Esophagus squamous epithelium (tissue), 5 donors: ENCODE measurements at regions not wholly inside any gene's neighbourhood (a gene's known extent, or its start where the extent isn't known, plus 50 kb on each side); places are given as distances from the start of the nearest gene placed in this dataset.

Source experiments
- DNase-seq: peaks from one replicate; lab custom pipeline; 2025; lab: John Stamatoyannopoulos, UW
- H3K27ac ChIP-seq, 4 donors: fragments of 200-600 bp; sonication (generic); one replicate each; pipeline ENCODE4 v1.5.1; 2016 to 2019; ENCODE audit warnings: mild to moderate bottlenecking in 1 of 4
- H3K27me3 ChIP-seq, 4 donors: fragments of 200-600 bp; sonication (generic); 1 replicate in 3 of 4; 2 replicates in 1 of 4; pipeline versions ENCODE4 v1.5.1 to v1.6.0; 2017 to 2021; ENCODE audit warnings: antibody characterized with exemption in 1 of 4
- H3K36me3 ChIP-seq, 3 donors: fragments of 200-600 bp; sonication (generic); one replicate each; pipeline ENCODE4 v1.5.1; 2016 to 2019
- H3K4me1 ChIP-seq, 3 donors: fragments of 200-600 bp; sonication (generic); one replicate each; pipeline ENCODE4 v1.5.1; 2017 to 2019
- H3K4me3 ChIP-seq, 4 donors: fragments of 200-600 bp; sonication (generic); 1 replicate in 3 of 4; 2 replicates in 1 of 4; pipeline ENCODE4 v1.5.1; 2016 to 2019; ENCODE audit warnings: mild to moderate bottlenecking in 2 of 4, moderate library complexity in 1 of 4
- H3K9me3 ChIP-seq, 3 donors: fragments of 200-600 bp; sonication (generic); one replicate each; pipeline ENCODE4 v1.5.1; 2016 to 2019
- CTCF ChIP-seq, 6 experiments: fragments of 450-650 bp in 4 of 6; fragments of 200-600 bp in 2 of 6; sonication (generic) in 2 of 6; IDR thresholded peaks; one replicate each; pipeline ENCODE4 v1.5.1; 2016 to 2019; ENCODE audit warnings: antibody characterized with exemption in 6 of 6, mild to moderate bottlenecking in 4 of 6, moderate library complexity in 4 of 6
- POLR2A ChIP-seq, 4 donors: fragments of 450-650 bp; IDR thresholded peaks; one replicate each; pipeline ENCODE4 v1.6.1; 2017; ENCODE audit warnings: antibody characterized with exemption in 4 of 4, mild to moderate bottlenecking in 4 of 4, moderate library complexity in 3 of 4
- WGBS, 2 donors: methylation state at CpG; one replicate each; pipeline ENCODE4 v1.1.5; 2018; 5-methylcytosine and 5-hydroxymethylcytosine counted together
- intact Hi-C: fragments of 100-400 bp; cut with DNase I; formaldehyde crosslinking; loops from one replicate; pipeline ENCODE4 v1.15.0; 2022
- donor health status: DM: yes; HTN: yes; CAD: no.

DNA sequence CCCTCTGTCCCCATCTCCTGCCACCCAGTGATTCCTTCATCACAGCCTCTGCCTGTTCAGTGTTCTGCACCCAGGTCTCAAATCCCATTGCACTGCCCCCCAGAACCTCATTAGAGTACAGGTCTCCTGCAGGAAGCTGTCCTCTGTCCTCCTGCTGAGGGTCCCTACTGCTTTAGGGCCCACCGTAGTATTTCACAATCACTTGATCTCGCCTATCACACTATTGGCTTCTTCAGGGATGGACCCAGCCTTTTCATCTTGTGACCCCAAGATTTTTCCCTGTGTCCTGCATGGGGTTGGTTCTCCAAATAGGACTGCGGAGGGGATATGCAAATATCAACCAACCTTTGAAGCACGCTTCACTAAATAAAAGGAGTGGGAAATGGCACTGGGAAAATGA lies 331.1 kb upstream of the AJAP1 start:
- H3K27ac ChIP-seq, result no peak overlapping the region
- H3K27me3 ChIP-seq, result peaks cover 0 to 25% (median 0%) of the 10 kb centered on the region in 4 donors
- TF ChIP-seq POLR2A (IDR thresholded peaks at IDR 0.05) (no peak), CTCF (IDR thresholded peaks at IDR 0.05) (no peak)
- H3K4me1 ChIP-seq, result peaks cover 0 to 28% (median 0%) of the 10 kb centered on the region in 3 donors
- no peaks in the 10 kb centered on the region for H3K36me3 ChIP-seq
- H3K9me3 ChIP-seq, result no peaks in the 10 kb centered on the region
- 60 to 76% methylated on average over 3 to 4 of the region's 4 CpGs for WGBS, 2 donors
- no peak overlapping the region for H3K4me3 ChIP-seq
- no peak for DNase-seq
- intact Hi-C loops, result no loop called here

DNA sequence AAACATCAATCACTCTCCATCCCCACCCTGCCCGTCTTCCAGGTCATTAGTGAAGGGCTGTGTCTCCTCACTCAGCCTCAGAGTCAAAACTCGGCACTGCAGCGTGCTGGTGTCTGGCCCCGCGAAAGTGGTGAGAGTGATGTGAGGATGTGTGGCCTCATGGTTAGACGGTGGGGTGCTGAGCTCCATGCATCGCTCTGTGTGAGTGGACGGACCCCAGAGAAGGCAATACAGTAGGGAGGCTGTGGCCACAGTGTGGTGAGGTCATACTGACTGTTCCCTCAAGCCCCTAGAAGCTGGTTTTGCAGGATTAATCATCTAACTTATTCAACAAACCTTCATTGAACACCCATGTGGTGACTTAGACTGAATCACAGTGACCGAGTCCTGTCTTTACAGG lies 329.9 kb upstream of the AJAP1 start:
- Histone ChIP-seq H3K9me3 (no peaks in the 10 kb centered on the region), H3K27ac (no peak overlapping the region), H3K36me3 (no peaks in the 10 kb centered on the region), H3K4me3 (no peak overlapping the region), H3K4me1 (peaks cover 0 to 20% (median 0%) of the 10 kb centered on the region in 3 donors), H3K27me3 (peaks cover 0 to 23% (median 0%) of the 10 kb centered on the region in 4 donors)
- no peak for DNase-seq
- intact Hi-C loops, result no loop called here
- 83 to 94% methylated on average over 4 to 9 of the region's 9 CpGs for WGBS, 2 donors
- TF ChIP-seq POLR2A (IDR thresholded peaks at IDR 0.05), result no peak
- no peak for TF ChIP-seq CTCF (IDR thresholded peaks at IDR 0.05)

- intact Hi-C loops, result no loop called here
- Histone ChIP-seq H3K9me3 (no peaks in the 10 kb centered on the region), H3K27ac (no peak overlapping the region), H3K27me3 (peaks cover 0 to 13% (median 0%) of the 10 kb centered on the region in 4 donors), H3K36me3 (no peaks in the 10 kb centered on the region), H3K4me3 (no peak overlapping the region), H3K4me1 (peaks cover 0 to 10% (median 0%) of the 10 kb centered on the region in 3 donors)
- DNase-seq, result no peak
- TF ChIP-seq POLR2A (IDR thresholded peaks at IDR 0.05) (no peak), CTCF (IDR thresholded peaks at IDR 0.05) (no peak)
- WGBS, 2 donors, result 70 to 72% methylated on average over 2 of the region's 2 CpGs
Observed at GRCh38 chr1:4327142-4327541, 327.3 kb upstream of the AJAP1 start.

GRCh38 chr1:4328402-4329071 lies 325.9 kb upstream of the AJAP1 start:
- Histone ChIP-seq H3K4me3 (no peak overlapping the region), H3K4me1 (no peaks in the 10 kb centered on the region), H3K9me3 (peaks cover 0 to 2% (median 0%) of the 10 kb centered on the region in 3 donors), H3K36me3 (no peaks in the 10 kb centered on the region), H3K27me3 (peaks cover 0 to 13% (median 0%) of the 10 kb centered on the region in 4 donors), H3K27ac (no peak overlapping the region)
- DNase-seq, result no peak
- WGBS, 2 donors, result 76 to 81% methylated on average over 7 to 9 of the region's 10 CpGs
- TF ChIP-seq CTCF (IDR thresholded peaks at IDR 0.05), result no peak
- no peak for TF ChIP-seq POLR2A (IDR thresholded peaks at IDR 0.05)
- intact Hi-C loops, result no loop called here

GRCh38 chr1:4330805-4331766 lies 323.3 kb upstream of the AJAP1 start:
- TF ChIP-seq POLR2A (IDR thresholded peaks at IDR 0.05) (no peak), CTCF (IDR thresholded peaks at IDR 0.05) (no peak)
- H3K4me3 ChIP-seq, result no peak overlapping the region
- H3K4me1 ChIP-seq, result no peaks in the 10 kb centered on the region
- no peak for DNase-seq
- WGBS, 2 donors, result 80 to 85% methylated on average over 18 to 23 of the region's 23 CpGs
- no peak overlapping the region for H3K27ac ChIP-seq
- H3K36me3 ChIP-seq, result no peaks in the 10 kb centered on the region
- H3K9me3 ChIP-seq, result peaks cover 0 to 9% (median 0%) of the 10 kb centered on the region in 3 donors
- peaks cover 0 to 28% (median 0%) of the 10 kb centered on the region in 4 donors for H3K27me3 ChIP-seq
- intact Hi-C loops, result no loop called here
